ENCODE measurements at regions not wholly inside any gene's neighbourhood (a gene's known extent, or its start where the extent isn't known, plus 50 kb on each side); places are given as distances from the start of the nearest gene placed in this dataset.

- Histone ChIP-seq H3K4me1 (ENCODE audit: control insufficient read depth in 2 of 2, insufficient read depth in 2 of 2, low read length in 2 of 2) (no peaks in the 10 kb centered on the region), H3K4me3 (ENCODE audit: control extremely low read depth in 1 of 5, extremely low read depth in 1 of 5, insufficient read depth in 1 of 5, low read depth in 2 of 5, low read length in 4 of 5) (no peak overlapping the region), H3K4me2 (replicated peaks; ENCODE audit: low read depth, low read length, poor library complexity, severe bottlenecking) (no peak overlapping the region), H3K9ac (ENCODE audit: low read length) (no peak overlapping the region), H3K36me3 (replicated peaks in 1 of 2; ENCODE audit: control extremely low read depth in 1 of 2, control insufficient read depth in 1 of 2, extremely low read depth in 1 of 2, insufficient read depth in 2 of 2, low read length in 1 of 2) (no peaks in the 10 kb centered on the region), H3K9me3 (ENCODE audit: control extremely low read depth in 1 of 3, control insufficient read depth in 2 of 3, insufficient read depth in 1 of 3, low read length in 2 of 3) (no peaks in the 10 kb centered on the region), H4K20me1 (ENCODE audit: control insufficient read depth, insufficient read depth, low read length, poor library complexity, severe bottlenecking) (no peaks in the 10 kb centered on the region), H3K79me2 (ENCODE audit: control insufficient read depth, insufficient read depth, low read length) (no peaks in the 10 kb centered on the region), H2AFZ (ENCODE audit: insufficient read depth, low read depth, low read length, poor library complexity, severe bottlenecking) (no peak overlapping the region), H3K27me3 (replicated peaks in 1 of 4; ENCODE audit: control extremely low read depth in 1 of 4, control insufficient read depth in 3 of 4, insufficient read depth in 4 of 4, low read length in 3 of 4) (peaks cover 0 to 8% (median 0%) of the 10 kb centered on the region in 4 experiments), H3K27ac (ENCODE audit: low read length in 2 of 2) (no peak overlapping the region)
- DNase-seq (no peak), ATAC-seq (ENCODE audit: low read depth) (no peak)
- Mint-ChIP-seq H3K4me1 (no peaks in the 10 kb centered on the region), H3K9me3 (ENCODE audit: insufficient read depth) (no peaks in the 10 kb centered on the region), H3K27me3 (peaks cover 25% of the 10 kb centered on the region), H3K4me3 (no peak overlapping the region), H3K27ac (no peak overlapping the region)
- TF ChIP-seq EZH2 (IDR thresholded peaks at IDR 0.05; ENCODE audit: borderline replicate concordance, insufficient read depth, low read depth, low read length, poor library complexity, severe bottlenecking), result no peak
- TF ChIP-seq CTCF (IDR thresholded peaks at IDR 0.05), result no peak
- 80% methylated on average over 6 of the region's 6 CpGs for WGBS (ENCODE audit: insufficient coverage)
- ChIA-PET CTCF (no interaction called here), POLR2A (no interaction called here)
- intact Hi-C loops (cut with micrococcal nuclease), result no loop called here
These were observed 74.1 kb upstream of the LHX1 start for GRCh38 chr17:36863131-36863530.

DNA sequence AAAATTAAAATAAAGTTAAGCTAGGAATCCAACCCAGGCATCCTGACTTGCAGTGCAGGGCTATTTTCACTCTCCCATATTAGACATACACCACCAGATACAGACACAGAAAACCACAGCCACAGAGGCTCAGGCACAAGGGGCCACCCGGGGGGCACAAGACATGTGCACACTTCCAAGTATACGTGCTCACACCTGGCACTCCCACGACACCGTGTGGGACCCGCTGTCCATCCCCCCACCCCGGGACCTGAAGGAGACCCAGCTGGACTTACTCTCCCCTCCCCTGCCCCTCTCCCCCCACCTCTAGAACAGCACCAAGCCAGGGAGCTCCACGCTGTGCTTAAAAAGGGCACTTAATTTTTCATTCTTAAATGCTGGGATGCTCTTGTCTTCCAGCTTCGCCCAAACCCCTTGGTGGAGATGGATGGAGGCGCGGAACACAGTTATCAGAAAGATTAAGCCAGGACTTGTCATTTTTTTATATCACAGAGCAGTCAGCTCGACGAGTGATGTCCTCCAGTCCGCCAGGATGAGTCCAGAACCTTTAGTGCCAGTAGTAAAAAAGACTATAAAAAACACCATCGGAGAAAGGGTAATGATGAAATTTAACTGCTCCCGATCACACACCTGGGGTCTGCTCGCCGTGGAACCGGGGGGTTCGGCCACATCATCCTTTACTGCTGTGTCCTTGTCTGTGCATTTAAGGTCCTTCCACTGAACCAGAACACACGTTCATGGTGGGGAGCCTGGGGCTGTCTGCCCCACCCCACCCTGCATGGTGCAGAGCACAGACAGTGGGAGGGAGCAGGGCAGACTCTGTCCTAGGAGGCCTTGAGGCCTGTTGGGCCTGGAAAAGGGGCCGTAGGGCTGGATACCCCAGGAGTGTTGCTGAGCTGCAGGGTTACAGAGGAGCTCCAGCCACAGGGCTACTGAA lies 73.3 kb upstream of the LHX1 start:
- Histone ChIP-seq H4K20me1 (ENCODE audit: control insufficient read depth, insufficient read depth, low read length, poor library complexity, severe bottlenecking) (no peaks in the 10 kb centered on the region), H3K79me2 (ENCODE audit: control insufficient read depth, insufficient read depth, low read length) (no peaks in the 10 kb centered on the region), H3K4me2 (replicated peaks; ENCODE audit: low read depth, low read length, poor library complexity, severe bottlenecking) (no peak overlapping the region), H3K9ac (ENCODE audit: low read length) (no peak overlapping the region), H3K36me3 (replicated peaks in 1 of 2; ENCODE audit: control extremely low read depth in 1 of 2, control insufficient read depth in 1 of 2, extremely low read depth in 1 of 2, insufficient read depth in 2 of 2, low read length in 1 of 2) (no peaks in the 10 kb centered on the region), H3K9me3 (ENCODE audit: control extremely low read depth in 1 of 3, control insufficient read depth in 2 of 3, insufficient read depth in 1 of 3, low read length in 2 of 3) (no peaks in the 10 kb centered on the region), H2AFZ (ENCODE audit: insufficient read depth, low read depth, low read length, poor library complexity, severe bottlenecking) (no peak overlapping the region), H3K4me3 (ENCODE audit: control extremely low read depth in 1 of 5, extremely low read depth in 1 of 5, insufficient read depth in 1 of 5, low read depth in 2 of 5, low read length in 4 of 5) (no peak overlapping the region), H3K27me3 (replicated peaks in 1 of 4; ENCODE audit: control extremely low read depth in 1 of 4, control insufficient read depth in 3 of 4, insufficient read depth in 4 of 4, low read length in 3 of 4) (peaks cover 0 to 9% (median 0%) of the 10 kb centered on the region in 4 experiments), H3K4me1 (ENCODE audit: control insufficient read depth in 2 of 2, insufficient read depth in 2 of 2, low read length in 2 of 2) (no peaks in the 10 kb centered on the region), H3K27ac (ENCODE audit: low read length in 2 of 2) (no peak overlapping the region)
- POLR2A ChIA-PET, result no interaction called here
- no peak for TF ChIP-seq EZH2 (IDR thresholded peaks at IDR 0.05; ENCODE audit: borderline replicate concordance, insufficient read depth, low read depth, low read length, poor library complexity, severe bottlenecking)
- no peak for TF ChIP-seq CTCF (IDR thresholded peaks at IDR 0.05)
- intact Hi-C loops (cut with micrococcal nuclease), result no loop called here
- no peak overlapping the region for H3K4me3 Mint-ChIP-seq
- no peaks in the 10 kb centered on the region for H3K9me3 Mint-ChIP-seq (ENCODE audit: insufficient read depth)
- peaks cover 32% of the 10 kb centered on the region for H3K27me3 Mint-ChIP-seq
- ATAC-seq (ENCODE audit: low read depth) (no peak), DNase-seq (no peak)
- H3K27ac Mint-ChIP-seq, result no peak overlapping the region
- no peaks in the 10 kb centered on the region for H3K4me1 Mint-ChIP-seq
- CTCF ChIA-PET, result no interaction called here
- WGBS (ENCODE audit: insufficient coverage), result 79% methylated on average over 13 of the region's 21 CpGs

Data from B cell (primary cell).